Progenitor cell of endocrine pancreas (in vitro differentiated cells): ENCODE measurements at regions not wholly inside any gene's neighbourhood (a gene's known extent, or its start where the extent isn't known, plus 50 kb on each side); places are given as distances from the start of the nearest gene placed in this dataset.

Experiments used
- DNase-seq: peaks from one replicate; pipeline ENCODE4 v3.0.0; 2021; ENCODE audit warnings: low spot score; ENCODE audit not compliant: unreplicated experiment
- H3K27ac Mint-ChIP-seq: 2 replicates; pipeline ENCODE4 v1.8.0; 2021; ENCODE audit warnings: mild to moderate bottlenecking, moderate library complexity, mixed read lengths
- H3K27me3 Mint-ChIP-seq: 2 replicates; pipeline ENCODE4 v1.8.0; 2021; ENCODE audit warnings: mixed read lengths
- H3K36me3 Mint-ChIP-seq: 2 replicates; pipeline ENCODE4 v1.8.0; 2022; ENCODE audit warnings: mixed read lengths; ENCODE audit not compliant: insufficient read depth
- H3K4me1 Mint-ChIP-seq: 2 replicates; pipeline ENCODE4 v1.8.0; 2021; ENCODE audit warnings: low read depth, mixed read lengths
- H3K4me3 Mint-ChIP-seq: 2 replicates; pipeline ENCODE4 v1.8.0; 2021; ENCODE audit warnings: low read depth, mild to moderate bottlenecking, moderate library complexity, mixed read lengths
- H3K9me3 Mint-ChIP-seq: 2 replicates; pipeline ENCODE4 v1.8.0; 2021; ENCODE audit warnings: low read depth, mixed read lengths
- TF ChIP-seq, protein P1 (sequence below): fragments of 200-600 bp; sonication (generic); IDR thresholded peaks from one replicate; pipeline ENCODE4 v1.5.0; 2021; ENCODE audit warnings: antibody characterized with exemption, mild to moderate bottlenecking; ENCODE audit not compliant: unreplicated experiment

DNA sequence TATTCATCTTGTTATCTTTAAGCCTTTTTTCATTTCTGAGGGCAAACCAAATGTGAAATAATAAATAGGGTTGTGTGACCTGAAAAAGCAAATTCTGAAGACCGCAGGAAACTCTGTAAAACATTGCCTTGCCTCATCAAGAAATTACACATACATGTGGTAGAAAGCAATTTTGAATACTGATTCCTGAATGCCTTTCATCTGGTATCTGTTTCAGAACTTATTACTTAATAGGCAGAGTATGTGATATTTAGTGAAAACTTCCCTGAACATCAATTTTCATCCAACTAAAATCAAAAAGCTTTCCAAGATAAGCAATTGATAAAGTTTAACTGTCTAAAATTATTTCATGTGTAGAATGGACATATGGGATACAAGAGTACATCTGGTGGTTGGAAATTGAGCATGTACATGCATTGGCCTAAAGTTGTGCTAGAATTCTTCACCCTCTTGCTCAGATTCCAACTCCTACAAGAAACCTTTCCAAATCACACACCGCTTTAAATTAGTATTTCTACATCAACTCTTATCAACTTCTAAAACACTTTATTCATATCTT lies 606.0 kb upstream of the LCORL start:
- Mint-ChIP-seq H3K4me3 (no peak overlapping the region), H3K27me3 (no peaks in the 10 kb centered on the region), H3K9me3 (peaks cover 6% of the 10 kb centered on the region), H3K4me1 (no peaks in the 10 kb centered on the region), H3K27ac (no peak overlapping the region), H3K36me3 (no peaks in the 10 kb centered on the region)
- TF ChIP-seq, protein P1, sequence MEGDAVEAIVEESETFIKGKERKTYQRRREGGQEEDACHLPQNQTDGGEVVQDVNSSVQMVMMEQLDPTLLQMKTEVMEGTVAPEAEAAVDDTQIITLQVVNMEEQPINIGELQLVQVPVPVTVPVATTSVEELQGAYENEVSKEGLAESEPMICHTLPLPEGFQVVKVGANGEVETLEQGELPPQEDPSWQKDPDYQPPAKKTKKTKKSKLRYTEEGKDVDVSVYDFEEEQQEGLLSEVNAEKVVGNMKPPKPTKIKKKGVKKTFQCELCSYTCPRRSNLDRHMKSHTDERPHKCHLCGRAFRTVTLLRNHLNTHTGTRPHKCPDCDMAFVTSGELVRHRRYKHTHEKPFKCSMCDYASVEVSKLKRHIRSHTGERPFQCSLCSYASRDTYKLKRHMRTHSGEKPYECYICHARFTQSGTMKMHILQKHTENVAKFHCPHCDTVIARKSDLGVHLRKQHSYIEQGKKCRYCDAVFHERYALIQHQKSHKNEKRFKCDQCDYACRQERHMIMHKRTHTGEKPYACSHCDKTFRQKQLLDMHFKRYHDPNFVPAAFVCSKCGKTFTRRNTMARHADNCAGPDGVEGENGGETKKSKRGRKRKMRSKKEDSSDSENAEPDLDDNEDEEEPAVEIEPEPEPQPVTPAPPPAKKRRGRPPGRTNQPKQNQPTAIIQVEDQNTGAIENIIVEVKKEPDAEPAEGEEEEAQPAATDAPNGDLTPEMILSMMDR, result no peak
- DNase-seq, result no peak

DNA sequence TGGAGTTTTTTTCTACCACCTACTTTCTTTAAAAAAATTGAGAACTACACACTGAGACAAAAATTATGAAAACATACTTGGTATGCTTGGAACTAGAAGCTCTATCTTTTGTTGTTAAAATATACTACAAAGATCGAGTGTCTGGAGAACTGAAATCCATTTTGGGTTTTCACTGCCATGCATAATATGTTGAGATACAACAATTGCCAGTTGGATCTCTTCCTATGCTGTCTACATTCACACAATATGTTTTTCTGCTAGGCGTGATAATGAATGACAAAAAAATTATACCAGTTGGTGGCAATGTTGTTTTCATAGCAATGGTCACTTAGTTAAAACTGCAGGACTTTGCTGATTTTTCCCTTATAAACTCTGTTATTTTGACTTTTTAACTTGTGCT lies 605.4 kb upstream of the LCORL start:
- Mint-ChIP-seq H3K9me3 (peaks cover 6% of the 10 kb centered on the region), H3K4me1 (no peaks in the 10 kb centered on the region), H3K36me3 (no peaks in the 10 kb centered on the region), H3K27me3 (no peaks in the 10 kb centered on the region), H3K4me3 (no peak overlapping the region), H3K27ac (no peak overlapping the region)
- TF ChIP-seq, protein P1, result no peak
- no peak for DNase-seq

- Mint-ChIP-seq H3K36me3 (no peaks in the 10 kb centered on the region), H3K4me1 (no peaks in the 10 kb centered on the region), H3K27me3 (no peaks in the 10 kb centered on the region), H3K9me3 (peaks cover 3% of the 10 kb centered on the region), H3K4me3 (no peak overlapping the region), H3K27ac (no peak overlapping the region)
- no peak for DNase-seq
- TF ChIP-seq, protein P1, result no peak
These were observed 604.8 kb upstream of the LCORL start for GRCh38 chr4:18626366-18626765.

DNA sequence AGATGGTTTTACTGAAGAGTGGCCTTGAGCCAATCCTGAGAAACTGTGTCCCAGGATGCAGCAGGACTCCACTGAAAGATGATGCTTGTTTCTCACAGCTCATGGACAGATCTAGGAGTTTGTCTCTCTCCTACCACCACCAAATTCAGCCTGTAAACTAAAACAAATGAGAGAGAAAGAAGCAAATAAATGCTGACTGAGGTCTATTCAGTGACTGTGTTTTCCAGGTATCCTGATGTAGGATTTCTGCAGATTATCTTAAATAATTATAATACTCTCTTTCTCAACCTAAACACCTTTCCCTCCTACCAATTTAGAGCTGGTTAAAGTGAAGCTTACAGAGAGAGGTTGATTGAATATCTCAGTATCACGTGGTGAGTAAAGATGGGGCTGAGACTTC lies 599.6 kb upstream of the LCORL start:
- no peak for DNase-seq
- TF ChIP-seq, protein P1, result no peak
- Mint-ChIP-seq H3K9me3 (no peaks in the 10 kb centered on the region), H3K4me1 (peaks cover 6% of the 10 kb centered on the region), H3K4me3 (no peak overlapping the region), H3K36me3 (no peaks in the 10 kb centered on the region), H3K27me3 (no peaks in the 10 kb centered on the region), H3K27ac (no peak overlapping the region)

- TF ChIP-seq, protein P1, result no peak
- Mint-ChIP-seq H3K4me3 (no peak overlapping the region), H3K27me3 (no peaks in the 10 kb centered on the region), H3K4me1 (peaks cover 6% of the 10 kb centered on the region), H3K36me3 (no peaks in the 10 kb centered on the region), H3K27ac (no peak overlapping the region), H3K9me3 (no peaks in the 10 kb centered on the region)
- no peak for DNase-seq
These were observed 595.2 kb upstream of the LCORL start for GRCh38 chr4:18616720-18617119.
